Ovary (tissue), 3 donors: ENCODE measurements at regions not wholly inside any gene's neighbourhood (a gene's known extent, or its start where the extent isn't known, plus 50 kb on each side); places are given as distances from the start of the nearest gene placed in this dataset.

Experiments
- CTCF ChIP-seq, 3 donors: fragments of 450-650 bp in 2 of 3; fragments of 200-600 bp in 1 of 3; IDR thresholded peaks; one replicate each; pipeline versions ENCODE4 v1.5.1 to v1.8.0; 2016 to 2022; ENCODE audit warnings: antibody characterized with exemption in 3 of 3, mild to moderate bottlenecking in 1 of 3
- POLR2A ChIP-seq: fragments of 450-650 bp; IDR thresholded peaks from one replicate; pipeline ENCODE4 v1.6.1; 2017; ENCODE audit warnings: antibody characterized with exemption, mild to moderate bottlenecking, moderate library complexity
- donor health status: DM: no; HTN: no; CAD: no.

GRCh38 chr2:16010951-16011620 is 70.7 kb downstream of the MYCN start:
- TF ChIP-seq POLR2A (no peak), CTCF (IDR thresholded peaks at IDR 0.05) (no peak)
